Stimulated activated effector memory CD8-positive, alpha-beta T cell treated with anti-CD3 and anti-CD28 coated beads, Interleukin-12 subunit alpha, Interleukin-12 subunit beta, amount 100 ng/mL, for 72 hours (primary cell): ENCODE measurements at regions not wholly inside any gene's neighbourhood (a gene's known extent, or its start where the extent isn't known, plus 50 kb on each side); places are given as distances from the start of the nearest gene placed in this dataset.
"Not testable (repeated sequence)": the region's sequence is repeated elsewhere in the genome, so short reads cannot be mapped to it uniquely, and the experiment has no call there.

Source experiments
- ATAC-seq: fragments of 150-1000 bp; cut with Tn5 transposase; 2 replicates; pipeline ENCODE4 v1.10.0; 2021
- DNase-seq, 2 donors: peaks; one replicate each; pipeline ENCODE4 v3.0.0; 2021 to 2022; ENCODE audit warnings: low spot score in 2 of 2
- H3K27ac Mint-ChIP-seq: one replicate; pipeline ENCODE4 v1.8.0; 2022; ENCODE audit warnings: mild to moderate bottlenecking, mixed read lengths
- H3K36me3 Mint-ChIP-seq: one replicate; pipeline ENCODE4 v1.8.0; 2022; ENCODE audit warnings: mild to moderate bottlenecking, mixed read lengths
- H3K4me1 Mint-ChIP-seq: one replicate; pipeline ENCODE4 v1.8.0; 2022; ENCODE audit warnings: mixed read lengths
- H3K4me3 Mint-ChIP-seq: one replicate; pipeline ENCODE4 v1.8.0; 2022; ENCODE audit warnings: mild to moderate bottlenecking, mixed read lengths
- H3K9me3 Mint-ChIP-seq: one replicate; pipeline ENCODE4 v1.8.0; 2022; ENCODE audit warnings: mixed read lengths

GRCh38 chr9:82424599-82425120 lies 436.1 kb downstream of the SPATA31D1 start:
- H3K27ac Mint-ChIP-seq, result no peak overlapping the region
- no peaks in the 10 kb centered on the region for H3K36me3 Mint-ChIP-seq
- no peak overlapping the region for H3K4me3 Mint-ChIP-seq
- no peaks in the 10 kb centered on the region for H3K4me1 Mint-ChIP-seq
- DNase-seq (no peak), ATAC-seq (no peak)
- peaks cover 6% of the 10 kb centered on the region for H3K9me3 Mint-ChIP-seq

GRCh38 chr9:82431121-82431520 lies 442.5 kb downstream of the SPATA31D1 start:
- ATAC-seq (no peak), DNase-seq (no peak)
- H3K4me3 Mint-ChIP-seq, result no peak overlapping the region
- peaks cover 8% of the 10 kb centered on the region for H3K9me3 Mint-ChIP-seq
- no peaks in the 10 kb centered on the region for H3K36me3 Mint-ChIP-seq
- H3K27ac Mint-ChIP-seq, result no peak overlapping the region
- H3K4me1 Mint-ChIP-seq, result no peaks in the 10 kb centered on the region

GRCh38 chr9:82433290-82433931 lies 444.8 kb downstream of the SPATA31D1 start:
- DNase-seq, H3K27ac Mint-ChIP-seq, H3K36me3 Mint-ChIP-seq, ATAC-seq, H3K4me1 Mint-ChIP-seq, H3K4me3 Mint-ChIP-seq: not testable (repeated sequence)
- peaks cover 12% of the 10 kb centered on the region for H3K9me3 Mint-ChIP-seq

GRCh38 chr9:82436475-82436874 lies 447.9 kb downstream of the SPATA31D1 start:
- H3K4me1 Mint-ChIP-seq, result no peaks in the 10 kb centered on the region
- H3K27ac Mint-ChIP-seq, result no peak overlapping the region
- no peak overlapping the region for H3K4me3 Mint-ChIP-seq
- H3K9me3 Mint-ChIP-seq, result peaks cover 12% of the 10 kb centered on the region
- no peaks in the 10 kb centered on the region for H3K36me3 Mint-ChIP-seq
- DNase-seq, result no peak
- no peak for ATAC-seq

- H3K9me3 Mint-ChIP-seq, result peaks cover 12% of the 10 kb centered on the region
- not testable (repeated sequence) for H3K4me3 Mint-ChIP-seq, H3K27ac Mint-ChIP-seq, ATAC-seq, H3K4me1 Mint-ChIP-seq, DNase-seq, H3K36me3 Mint-ChIP-seq
Observed at GRCh38 chr9:82437183-82437582, 448.6 kb downstream of the SPATA31D1 start.

GRCh38 chr9:82438581-82438980 lies 450.0 kb downstream of the SPATA31D1 start:
- DNase-seq, result no peak
- no peaks in the 10 kb centered on the region for H3K4me1 Mint-ChIP-seq
- H3K27ac Mint-ChIP-seq, result no peak overlapping the region
- no peak overlapping the region for H3K4me3 Mint-ChIP-seq
- no peaks in the 10 kb centered on the region for H3K36me3 Mint-ChIP-seq
- H3K9me3 Mint-ChIP-seq, result peaks cover 15% of the 10 kb centered on the region
- no peak for ATAC-seq

- Mint-ChIP-seq H3K4me3 (no peak overlapping the region), H3K27ac (no peak overlapping the region)
- ATAC-seq, result no peak
Observed at GRCh38 chr9:82443312-82443711, 454.7 kb downstream of the SPATA31D1 start.

GRCh38 chr9:82445556-82445955 lies 457.0 kb downstream of the SPATA31D1 start:
- ATAC-seq (no peak), DNase-seq (no peak)
- no peak overlapping the region for H3K27ac Mint-ChIP-seq
- H3K36me3 Mint-ChIP-seq, result no peaks in the 10 kb centered on the region
- H3K9me3 Mint-ChIP-seq, result peaks cover 19% of the 10 kb centered on the region
- no peaks in the 10 kb centered on the region for H3K4me1 Mint-ChIP-seq
- no peak overlapping the region for H3K4me3 Mint-ChIP-seq

More at GRCh38 chr9:82443312-82443711, 454.7 kb downstream of the SPATA31D1 start:
- Mint-ChIP-seq H3K4me1 (no peaks in the 10 kb centered on the region), H3K36me3 (no peaks in the 10 kb centered on the region), H3K9me3 (peaks cover 23% of the 10 kb centered on the region)
- DNase-seq, result no peak

GRCh38 chr9:82447343-82447742 lies 458.8 kb downstream of the SPATA31D1 start:
- Mint-ChIP-seq H3K9me3 (peaks cover 25% of the 10 kb centered on the region), H3K4me1 (no peaks in the 10 kb centered on the region), H3K36me3 (no peaks in the 10 kb centered on the region), H3K4me3 (no peak overlapping the region), H3K27ac (no peak overlapping the region)
- ATAC-seq (no peak), DNase-seq (no peak)

GRCh38 chr9:82449986-82450385 lies 461.4 kb downstream of the SPATA31D1 start:
- Mint-ChIP-seq H3K9me3 (peaks cover 22% of the 10 kb centered on the region), H3K4me3 (no peak overlapping the region), H3K36me3 (no peaks in the 10 kb centered on the region), H3K4me1 (no peaks in the 10 kb centered on the region), H3K27ac (no peak overlapping the region)
- DNase-seq (no peak), ATAC-seq (no peak)

- Mint-ChIP-seq H3K4me3 (no peak overlapping the region), H3K27ac (no peak overlapping the region), H3K9me3 (peaks cover 9% of the 10 kb centered on the region), H3K36me3 (no peaks in the 10 kb centered on the region), H3K4me1 (no peaks in the 10 kb centered on the region)
- DNase-seq (no peak), ATAC-seq (no peak)
Observed at GRCh38 chr9:82454509-82455190, 466.1 kb downstream of the SPATA31D1 start.

GRCh38 chr9:82456642-82457041 lies 468.1 kb downstream of the SPATA31D1 start:
- Mint-ChIP-seq H3K4me3 (no peak overlapping the region), H3K4me1 (no peaks in the 10 kb centered on the region), H3K9me3 (peaks cover 8% of the 10 kb centered on the region), H3K36me3 (no peaks in the 10 kb centered on the region), H3K27ac (no peak overlapping the region)
- no peak for ATAC-seq
- DNase-seq, result no peak

GRCh38 chr9:82457298-82457697 lies 468.7 kb downstream of the SPATA31D1 start:
- H3K4me3 Mint-ChIP-seq, result no peak overlapping the region
- H3K36me3 Mint-ChIP-seq, result no peaks in the 10 kb centered on the region
- ATAC-seq (no peak), DNase-seq (no peak)
- peaks cover 3% of the 10 kb centered on the region for H3K9me3 Mint-ChIP-seq
- no peaks in the 10 kb centered on the region for H3K4me1 Mint-ChIP-seq
- H3K27ac Mint-ChIP-seq, result no peak overlapping the region

- no peak for DNase-seq
- H3K36me3 Mint-ChIP-seq, result no peaks in the 10 kb centered on the region
- H3K9me3 Mint-ChIP-seq, result peaks cover 3% of the 10 kb centered on the region
- no peak overlapping the region for H3K27ac Mint-ChIP-seq
- H3K4me3 Mint-ChIP-seq, result no peak overlapping the region
- no peak for ATAC-seq
- no peaks in the 10 kb centered on the region for H3K4me1 Mint-ChIP-seq
Observed at GRCh38 chr9:82457891-82458290, 469.3 kb downstream of the SPATA31D1 start.

GRCh38 chr9:82458296-82458695 lies 469.7 kb downstream of the SPATA31D1 start:
- peaks cover 3% of the 10 kb centered on the region for H3K9me3 Mint-ChIP-seq
- no peak for DNase-seq
- H3K27ac Mint-ChIP-seq, result no peak overlapping the region
- H3K4me3 Mint-ChIP-seq, result no peak overlapping the region
- H3K36me3 Mint-ChIP-seq, result no peaks in the 10 kb centered on the region
- H3K4me1 Mint-ChIP-seq, result no peaks in the 10 kb centered on the region
- ATAC-seq, result no peak

GRCh38 chr9:82466616-82467260 lies 478.2 kb downstream of the SPATA31D1 start:
- H3K9me3 Mint-ChIP-seq, result no peaks in the 10 kb centered on the region
- no peak overlapping the region for H3K4me3 Mint-ChIP-seq
- ATAC-seq (no peak), DNase-seq (no peak)
- H3K4me1 Mint-ChIP-seq, result no peaks in the 10 kb centered on the region
- no peaks in the 10 kb centered on the region for H3K36me3 Mint-ChIP-seq
- H3K27ac Mint-ChIP-seq, result no peak overlapping the region
